ENCODE measurements at regions not wholly inside any gene's neighbourhood (a gene's known extent, or its start where the extent isn't known, plus 50 kb on each side); places are given as distances from the start of the nearest gene placed in this dataset.

- H3K79me1 ChIP-seq (ENCODE audit: low read depth in 1 of 2, low read length in 2 of 2), result peaks cover 28 to 41% of the 10 kb centered on the region in 2 experiments
- H3K14ac ChIP-seq (replicated peaks; ENCODE audit: low read depth, low read length), result peak overlapping the region; percentile 74
- no peak overlapping the region for H4K91ac ChIP-seq (ENCODE audit: insufficient read depth, low read depth, low read length)
- peak overlapping the region; percentile 92 for H2AFZ ChIP-seq (replicated peaks; ENCODE audit: low read length, poor library complexity)
- DNase-seq (peak; percentile 17), ATAC-seq (ENCODE audit: low read depth) (no peak)
- H2BK120ac ChIP-seq (ENCODE audit: low read depth, low read length), result no peak overlapping the region
- H3K9ac ChIP-seq (ENCODE audit: low read depth, low read length), result peak overlapping the region; percentile 83
- no peak overlapping the region for H2BK15ac ChIP-seq (ENCODE audit: low read depth, low read length)
- CTCF ChIA-PET, result interaction anchor here (0.9 to 1.8 kb wide), 2 partner anchors 15 to 79 kb away, joined by 3 to 7 read pairs; no protein-coding TSS in a partner anchor
- no peaks in the 10 kb centered on the region for H3K9me3 ChIP-seq (ENCODE audit: control insufficient read depth, insufficient read depth, low read length)
- H2AK5ac ChIP-seq (ENCODE audit: low read depth, low read length), result peak overlapping the region; percentile 29; the same call in 1 of the 2 replicates
- no peaks in the 10 kb centered on the region for H3K36me3 ChIP-seq (ENCODE audit: control insufficient read depth, insufficient read depth, low read length)
- H3K4me2 ChIP-seq (ENCODE audit: low read depth, low read length), result peak overlapping the region; percentile 89
- POLR2A ChIA-PET (ENCODE audit: unreplicated experiment), result interaction anchor here (0.6 to 1.2 kb wide), 2 partner anchors 56 to 85 kb away, joined by 3 read pairs; no protein-coding TSS in a partner anchor
- TF ChIP-seq RCOR1 (IDR thresholded peaks at IDR 0.05; ENCODE audit: insufficient replicate concordance, low read length) (no peak), RAD21 (IDR thresholded peaks at IDR 0.05; ENCODE audit: low read length) (no peak), MAZ (IDR thresholded peaks at IDR 0.05; ENCODE audit: borderline replicate concordance, low read depth, low read length) (no peak), BHLHE40 (IDR thresholded peaks at IDR 0.05; ENCODE audit: low read depth, low read length) (no peak), CHD1 (IDR thresholded peaks at IDR 0.05; ENCODE audit: low read depth, low read length) (no peak), SMC3 (IDR thresholded peaks at IDR 0.05; ENCODE audit: low read depth, low read length) (no peak)
- TF ChIP-seq, protein P1, sequence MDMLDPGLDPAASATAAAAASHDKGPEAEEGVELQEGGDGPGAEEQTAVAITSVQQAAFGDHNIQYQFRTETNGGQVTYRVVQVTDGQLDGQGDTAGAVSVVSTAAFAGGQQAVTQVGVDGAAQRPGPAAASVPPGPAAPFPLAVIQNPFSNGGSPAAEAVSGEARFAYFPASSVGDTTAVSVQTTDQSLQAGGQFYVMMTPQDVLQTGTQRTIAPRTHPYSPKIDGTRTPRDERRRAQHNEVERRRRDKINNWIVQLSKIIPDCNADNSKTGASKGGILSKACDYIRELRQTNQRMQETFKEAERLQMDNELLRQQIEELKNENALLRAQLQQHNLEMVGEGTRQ (IDR thresholded peaks at IDR 0.05; ENCODE audit: low read depth, low read length), result no peak
- H3K9me1 ChIP-seq (ENCODE audit: insufficient read depth, low read length), result peaks cover 13% of the 10 kb centered on the region; the same call in 1 of the 2 replicates
- no peak overlapping the region for H2BK20ac ChIP-seq (ENCODE audit: low read depth, low read length)
- H2BK5ac ChIP-seq (ENCODE audit: low read depth, low read length, poor library complexity, severe bottlenecking), result peak overlapping the region; percentile 0
- H2AK9ac ChIP-seq (replicated peaks; ENCODE audit: low read depth, low read length, poor library complexity), result peak overlapping the region; percentile 18
- in situ Hi-C loops (cut with MboI; ENCODE audit: low sequenced_read_pairs) (no loop called here), dilution Hi-C loops (cut with HindIII; ENCODE audit: low sequenced_read_pairs, unreplicated experiment) (no loop called here), intact Hi-C loops (cut with micrococcal nuclease) (loop anchor here (1.0 to 5.0 kb wide), 2 partner anchors 71 to 79 kb away; no protein-coding TSS in a partner anchor)
- peak overlapping the region; percentile 46; the same call in 1 of the 2 replicates for H3K56ac ChIP-seq (ENCODE audit: extremely low read depth, insufficient read depth, low read length)
- H3K27ac ChIP-seq (ENCODE audit: insufficient read depth, low read length), result peak overlapping the region; percentile 91
- H4K8ac ChIP-seq (ENCODE audit: low read depth in 2 of 2, low read length in 2 of 2), result peak overlapping the region in 1 of 2 experiments; percentile 19; a peak in 1 of 4 replicates
- peak overlapping the region; percentile 98 for H3K4me3 ChIP-seq (ENCODE audit: insufficient read depth, low read depth, low read length)
- peaks cover 28% of the 10 kb centered on the region for H4K20me1 ChIP-seq (ENCODE audit: insufficient read depth, low read length)
- no peaks in the 10 kb centered on the region for H3K27me3 ChIP-seq (ENCODE audit: control insufficient read depth, insufficient read depth, low read length)
- BruUV-seq (replicated peaks), result no TSS peak
- H3K4me1 ChIP-seq (ENCODE audit: control insufficient read depth, insufficient read depth, low read length), result peaks cover 7% of the 10 kb centered on the region
- WGBS, 2 experiments (ENCODE audit: extremely low coverage in 2 of 2, insufficient read length in 1 of 2), result 0% methylated on average over 2 of the region's 24 CpGs; no CpG with 5 or more reads in 1 of the 2 experiments
- H3K4ac ChIP-seq (ENCODE audit: low read depth, low read length), result peak overlapping the region; percentile 17; the same call in 1 of the 2 replicates
- no peak overlapping the region; the same call in 1 of the 2 replicates for H3K18ac ChIP-seq (ENCODE audit: low read depth, low read length)
- H4K5ac ChIP-seq (ENCODE audit: low read depth, low read length), result no peak overlapping the region
- peak overlapping the region; percentile 92 for H3K23ac ChIP-seq (ENCODE audit: low read depth, low read length)
Observed at GRCh38 chr9:36486329-36486932, 86.3 kb upstream of the MELK start.

Measured in IMR-90 (cell line).